GM12878 (cell line): ENCODE measurements at regions not wholly inside any gene's neighbourhood (a gene's known extent, or its start where the extent isn't known, plus 50 kb on each side); places are given as distances from the start of the nearest gene placed in this dataset.

Source experiments
- ATAC-seq: fragments of 200-7000 bp; cut with Tn5 transposase; 3 replicates; pipeline ENCODE4 v1.9.1; 2020; ENCODE audit warnings: mild to moderate bottlenecking, moderate library complexity
- BruUV-seq: library from RNA; stranded (reverse); fragments of 400-500 nt; replicated peaks from 2 replicates; lab custom pipeline; 2021; lab: Mats Ljungman, UMichigan
- CTCF ChIA-PET: fragments of 300-600 bp; sonication (Branson Sonifier 250); formaldehyde crosslinking; extraction: SDS; loops from one replicate; lab custom pipeline; 2021; ENCODE audit warnings: inconsistent platforms; lab: Yijun Ruan, JAX
- POLR2A ChIA-PET: fragments of 350-600 bp; formaldehyde crosslinking; extraction: SDS; loops from one replicate; lab custom pipeline; 2021; ENCODE audit warnings: inconsistent platforms; lab: Charles Lee
- RAD21 ChIA-PET: fragments of 300-600 bp; sonication (Branson Sonifier 250); formaldehyde crosslinking; loops from one replicate; lab custom pipeline; 2023; ENCODE audit warnings: antibody characterized with exemption; ENCODE audit not compliant: unreplicated experiment; lab: Charles Lee
- SMC1A ChIA-PET: fragments of 300-600 bp; sonication (Branson Sonifier 250); formaldehyde crosslinking; loops from one replicate; lab custom pipeline; 2023; ENCODE audit not compliant: unreplicated experiment, uncharacterized antibody; lab: Charles Lee
- DNase-seq: peaks from one replicate; pipeline ENCODE4 v3.0.0-alpha.2; 2011; ENCODE audit warnings: low read depth, low spot score
- FAIRE-seq: peaks from 3 replicates; lab custom pipeline; 2011; peaks lifted over from hg19 to GRCh38; lab: Jason Lieb, UNC
- H2AFZ ChIP-seq: 2 replicates; pipeline ENCODE4 v1.6.0; 2011; ENCODE audit warnings: low read depth, low read length, control low read depth; ENCODE audit not compliant: control insufficient read depth
- H3K27ac ChIP-seq: 2 replicates; pipeline ENCODE4 v1.5.1; 2011; ENCODE audit warnings: control low read depth; ENCODE audit not compliant: control insufficient read depth, insufficient read depth
- H3K27me3 ChIP-seq, 2 experiments: replicated peaks in 1 of 2; 2 replicates each; pipeline versions ENCODE4 v1.6.0 to v1.6.1; 2011; ENCODE audit warnings: low read length in 1 of 2; ENCODE audit not compliant: control insufficient read depth in 2 of 2, insufficient read depth in 2 of 2
- H3K36me3 ChIP-seq, 2 experiments: 2 replicates each; pipeline ENCODE4 v1.5.1; 2011; ENCODE audit warnings: low read length in 1 of 2; ENCODE audit not compliant: control insufficient read depth in 2 of 2, insufficient read depth in 2 of 2
- H3K4me1 ChIP-seq: 2 replicates; pipeline ENCODE4 v1.6.1; 2011; ENCODE audit warnings: mild to moderate bottlenecking, low read length, moderate library complexity, mixed read lengths; ENCODE audit not compliant: control insufficient read depth, insufficient read depth
- H3K4me2 ChIP-seq: 2 replicates; pipeline ENCODE4 v1.6.0; 2011; ENCODE audit warnings: control low read depth; ENCODE audit not compliant: control insufficient read depth, insufficient read depth
- H3K4me3 ChIP-seq: fragments of 200-600 bp; sonication (generic); 2 replicates; pipeline ENCODE4 v1.5.1; 2016
- H3K79me2 ChIP-seq: 2 replicates; pipeline ENCODE4 v1.6.0; 2011; ENCODE audit warnings: low read length; ENCODE audit not compliant: control insufficient read depth, insufficient read depth
- H3K9ac ChIP-seq: 2 replicates; pipeline ENCODE4 v1.8.0; 2011; ENCODE audit warnings: low read length, control low read depth, mixed read lengths; ENCODE audit not compliant: control insufficient read depth, insufficient read depth
- H3K9me3 ChIP-seq: replicated peaks from 3 replicates; pipeline ENCODE4 v1.5.1; 2011; ENCODE audit warnings: mild to moderate bottlenecking, low read length; ENCODE audit not compliant: control insufficient read depth, insufficient read depth
- H4K20me1 ChIP-seq: 2 replicates; pipeline ENCODE4 v1.6.0; 2011; ENCODE audit not compliant: control insufficient read depth, insufficient read depth
- ATF7 ChIP-seq: fragments of 450-650 bp; IDR thresholded peaks from 2 replicates; pipeline ENCODE4 v1.6.1; 2016; ENCODE audit warnings: low read depth, mild to moderate bottlenecking
- CUX1 ChIP-seq: IDR thresholded peaks from 2 replicates; pipeline ENCODE4 v1.6.1; 2012; ENCODE audit warnings: improper control_type of control experiment, low read depth, low read length; ENCODE audit not compliant: insufficient replicate concordance
- FOXK2 ChIP-seq: fragments of 450-650 bp; IDR thresholded peaks from 2 replicates; pipeline ENCODE4 v1.6.1; 2017; ENCODE audit warnings: mild to moderate bottlenecking, moderate library complexity
- MEF2A ChIP-seq: IDR thresholded peaks from 2 replicates; pipeline ENCODE4 v1.6.1; 2011; ENCODE audit warnings: low read depth, mild to moderate bottlenecking, low read length, moderate library complexity; ENCODE audit not compliant: insufficient read depth
- PAX5 ChIP-seq: IDR thresholded peaks from 2 replicates; pipeline ENCODE4 v1.6.1; 2011; ENCODE audit warnings: low read depth, low read length, borderline replicate concordance
- WGBS: methylation state at CpG from one replicate; pipeline ENCODE4 v1.1.6; 2016; ENCODE audit warnings: low lambda C conversion rate; ENCODE audit not compliant: insufficient replicate concordance, insufficient coverage; ENCODE audit errors: missing lambda C conversion rate; 5-methylcytosine and 5-hydroxymethylcytosine counted together
- in situ Hi-C: fragments of 300-500 bp; cut with MboI; formaldehyde crosslinking; loops from 9 replicates; pipeline ENCODE4 v1.14.3; 2018; ENCODE audit warnings: mixed read lengths
- intact Hi-C: fragments of 100-400 bp; cut with micrococcal nuclease; formaldehyde crosslinking; loops from one replicate; pipeline ENCODE4 v1.14.2; 2022; ENCODE audit not compliant: unreplicated experiment

DNA sequence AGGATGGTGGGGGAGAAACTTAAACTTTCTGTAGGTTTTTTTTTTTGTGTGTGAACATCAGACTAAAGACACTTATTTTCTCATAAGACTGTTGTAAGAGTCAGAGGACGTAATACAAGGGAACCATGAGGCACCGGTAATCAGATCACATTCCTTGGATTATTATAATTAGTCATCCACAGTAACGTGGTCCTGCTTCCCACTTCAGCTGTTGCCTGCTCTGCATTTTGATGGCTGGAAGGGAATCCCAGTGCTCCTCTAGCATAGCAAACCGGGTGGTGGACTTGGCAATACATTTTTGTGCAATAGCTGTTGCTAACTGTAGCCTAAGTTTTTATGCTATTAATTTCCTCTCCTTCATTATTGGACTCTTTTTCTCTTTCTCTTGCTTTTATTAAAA is 294.8 kb downstream of the NR2F2 start (continued):
- TF ChIP-seq CUX1 (no peak), PAX5 (no peak)

DNA sequence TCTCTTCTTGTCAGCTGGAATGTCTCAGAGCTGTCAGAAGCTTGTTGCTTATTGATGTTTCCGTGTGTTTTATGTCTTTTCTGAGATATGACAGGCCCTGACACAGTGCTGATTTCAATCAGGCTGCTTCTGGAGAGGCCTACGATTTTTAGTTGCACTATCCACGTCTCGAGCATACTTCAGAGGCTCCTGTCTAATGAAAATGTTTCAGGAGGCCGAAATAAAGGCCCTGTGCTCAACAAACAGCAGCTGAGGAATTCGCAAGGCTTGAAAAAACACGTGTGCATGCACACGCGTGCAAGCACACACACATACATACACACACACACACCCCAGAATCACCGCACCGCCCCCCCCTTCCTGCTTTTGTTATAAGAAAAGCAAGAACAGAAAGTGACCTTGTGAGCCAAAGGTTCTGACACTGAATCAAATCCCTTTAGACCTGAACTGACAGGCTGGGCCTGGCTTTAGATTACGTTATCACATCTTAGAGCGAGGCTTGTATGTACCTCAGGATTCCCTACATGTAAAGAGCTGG is 296.6 kb downstream of the NR2F2 start:
- Histone ChIP-seq H3K79me2 (no peaks in the 10 kb centered on the region), H3K9ac (no peak overlapping the region), H3K36me3 (no peaks in the 10 kb centered on the region), H3K9me3 (no peaks in the 10 kb centered on the region), H3K4me1 (no peaks in the 10 kb centered on the region), H3K27ac (no peak overlapping the region), H2AFZ (no peak overlapping the region), H3K4me2 (no peak overlapping the region), H3K4me3 (no peak overlapping the region), H4K20me1 (no peaks in the 10 kb centered on the region), H3K27me3 (no peaks in the 10 kb centered on the region)
- no peak for FAIRE-seq
- POLR2A ChIA-PET = no interaction called here
- RAD21 ChIA-PET = no interaction called here
- 39% methylated on average over 13 of the region's 13 CpGs for WGBS
- intact Hi-C loops = no loop called here
- no peak for DNase-seq
- no TSS peak for BruUV-seq
- in situ Hi-C loops = no loop called here
- ATAC-seq = no peak
- SMC1A ChIA-PET = no interaction called here
- CTCF ChIA-PET = interaction anchor here (0.6 kb wide), 1 partner anchor 1026 kb away, joined by 3 read pairs; no protein-coding TSS in a partner anchor
- TF ChIP-seq FOXK2 = no peak
- no peak for TF ChIP-seq ATF7
- no peak for TF ChIP-seq MEF2A
